PC-9 (cell line): ENCODE measurements at regions not wholly inside any gene's neighbourhood (a gene's known extent, or its start where the extent isn't known, plus 50 kb on each side); places are given as distances from the start of the nearest gene placed in this dataset.

Experiments
- BruUV-seq: library from RNA; stranded (reverse); fragments of 400-500 nt; replicated peaks from 2 replicates; lab custom pipeline; 2021; lab: Mats Ljungman, UMichigan
- CTCF ChIA-PET: fragments of 300-600 bp; sonication (Branson Sonifier 250); formaldehyde crosslinking; loops from one replicate; lab custom pipeline; 2022; ENCODE audit warnings: antibody characterized with exemption; lab: Charles Lee
- POLR2A ChIA-PET: fragments of 300-600 bp; sonication (Branson Sonifier 250); formaldehyde crosslinking; loops from one replicate; lab custom pipeline; 2022; ENCODE audit warnings: antibody characterized with exemption; ENCODE audit not compliant: unreplicated experiment; lab: Charles Lee
- DNase-seq, 2 experiments: peaks; one replicate each; pipeline versions ENCODE4 v3.0.0 to v3.0.0-alpha.2; 2015 to 2022; ENCODE audit warnings: mixed read lengths in 1 of 2
- H2AFZ ChIP-seq: fragments of 200-600 bp; sonication (generic); 2 replicates; pipeline ENCODE4 v1.8.1; 2017; ENCODE audit warnings: antibody characterized with exemption
- H3F3A ChIP-seq: fragments of 200-600 bp; sonication (generic); 2 replicates; pipeline ENCODE4 v1.8.1; 2017; ENCODE audit warnings: antibody characterized with exemption, mild to moderate bottlenecking, low read depth; ENCODE audit not compliant: insufficient read depth
- H3K27ac ChIP-seq: fragments of 200-600 bp; sonication (generic); 2 replicates; pipeline ENCODE4 v1.6.1; 2016; ENCODE audit warnings: mixed run types
- H3K27me3 ChIP-seq: fragments of 200-600 bp; sonication (generic); 2 replicates; pipeline ENCODE4 v1.6.1; 2016; ENCODE audit warnings: low read depth, mixed run types; ENCODE audit not compliant: insufficient read depth
- H3K36me3 ChIP-seq: fragments of 200-600 bp; sonication (generic); 2 replicates; pipeline ENCODE4 v1.6.1; 2016; ENCODE audit warnings: low read depth, mixed run types
- H3K4me1 ChIP-seq: fragments of 200-600 bp; sonication (generic); replicated peaks from 2 replicates; pipeline ENCODE4 v1.6.1; 2016; ENCODE audit warnings: mixed run types; ENCODE audit not compliant: insufficient read depth
- H3K4me2 ChIP-seq: fragments of 200-600 bp; sonication (generic); 2 replicates; pipeline ENCODE4 v1.6.1; 2017; ENCODE audit warnings: mixed run types
- H3K4me3 ChIP-seq: fragments of 200-600 bp; sonication (generic); 2 replicates; pipeline ENCODE4 v1.6.1; 2016; ENCODE audit warnings: mixed run types
- H3K79me2 ChIP-seq: fragments of 200-600 bp; sonication (generic); 2 replicates; pipeline ENCODE4 v1.6.1; 2017; ENCODE audit warnings: low read depth, mixed run types
- H3K9me2 ChIP-seq: fragments of 200-600 bp; sonication (generic); 2 replicates; pipeline ENCODE4 v1.8.1; 2017; ENCODE audit warnings: mild to moderate bottlenecking; ENCODE audit not compliant: insufficient read depth
- H3K9me3 ChIP-seq: fragments of 200-600 bp; sonication (generic); 2 replicates; pipeline ENCODE4 v1.8.1; 2016; ENCODE audit warnings: low read depth; ENCODE audit not compliant: insufficient read depth
- H4K20me1 ChIP-seq: fragments of 200-600 bp; sonication (generic); 2 replicates; pipeline ENCODE4 v1.8.1; 2017; ENCODE audit not compliant: insufficient read depth
- CTCF ChIP-seq: fragments of 200-600 bp; sonication (generic); conservative IDR thresholded peaks from 2 replicates; pipeline ENCODE4 v1.6.1; 2017; ENCODE audit warnings: mixed run types, antibody characterized with exemption, mild to moderate bottlenecking, moderate library complexity
- EZH2 ChIP-seq: fragments of 200-600 bp; sonication (generic); IDR thresholded peaks from 2 replicates; pipeline ENCODE4 v1.8.0; 2017; ENCODE audit warnings: antibody characterized with exemption, low read depth
- intact Hi-C: fragments of 100-400 bp; cut with micrococcal nuclease; formaldehyde crosslinking; loops from one replicate; pipeline ENCODE4 v1.10.0; 2022; ENCODE audit not compliant: unreplicated experiment

- H3K9me3 ChIP-seq: no peaks in the 10 kb centered on the region
- H3K4me2 ChIP-seq: no peak overlapping the region
- no TSS peak for BruUV-seq
- no peaks in the 10 kb centered on the region for H4K20me1 ChIP-seq
- no peaks in the 10 kb centered on the region for H3K36me3 ChIP-seq
- no peaks in the 10 kb centered on the region for H3K27me3 ChIP-seq
- H3K79me2 ChIP-seq: no peaks in the 10 kb centered on the region
- TF ChIP-seq CTCF: no peak
- no peak for TF ChIP-seq EZH2
- H3K27ac ChIP-seq: no peak overlapping the region
- intact Hi-C loops: no loop called here
- ChIA-PET CTCF (no interaction called here), POLR2A (no interaction called here)
- H3K4me3 ChIP-seq: no peak overlapping the region
- DNase-seq: no peak
- H3K4me1 ChIP-seq: no peaks in the 10 kb centered on the region; the same call in 1 of the 2 replicates
- no peak overlapping the region for H2AFZ ChIP-seq
- no peaks in the 10 kb centered on the region for H3K9me2 ChIP-seq
- no peaks in the 10 kb centered on the region for H3F3A ChIP-seq
Observed at GRCh38 chr15:38174691-38175090, 77.9 kb upstream of the SPRED1 start.

GRCh38 chr15:38176155-38176554, 76.5 kb upstream of the SPRED1 start:
- POLR2A ChIA-PET: no interaction called here

GRCh38 chr15:38176691-38177090, 75.9 kb upstream of the SPRED1 start:
- no peaks in the 10 kb centered on the region for H3F3A ChIP-seq
- no peak overlapping the region for H3K4me3 ChIP-seq
- H3K36me3 ChIP-seq: no peaks in the 10 kb centered on the region
- H2AFZ ChIP-seq: no peak overlapping the region
- no peak overlapping the region for H3K27ac ChIP-seq
- CTCF ChIA-PET: no interaction called here
- H3K9me2 ChIP-seq: no peaks in the 10 kb centered on the region
- intact Hi-C loops: no loop called here
- no peaks in the 10 kb centered on the region for H3K27me3 ChIP-seq
- no peaks in the 10 kb centered on the region; the same call in 1 of the 2 replicates for H3K4me1 ChIP-seq
- H3K4me2 ChIP-seq: no peak overlapping the region
- POLR2A ChIA-PET: no interaction called here
- H3K79me2 ChIP-seq: no peaks in the 10 kb centered on the region
- H3K9me3 ChIP-seq: no peaks in the 10 kb centered on the region
- no TSS peak for BruUV-seq
- no peak for TF ChIP-seq EZH2
- DNase-seq: no peak
- H4K20me1 ChIP-seq: no peaks in the 10 kb centered on the region

More at GRCh38 chr15:38176155-38176554, 76.5 kb upstream of the SPRED1 start:
- BruUV-seq: no TSS peak
- H3F3A ChIP-seq: no peaks in the 10 kb centered on the region
- no peak overlapping the region for H2AFZ ChIP-seq
- H3K36me3 ChIP-seq: no peaks in the 10 kb centered on the region
- H3K27ac ChIP-seq: no peak overlapping the region
- no peaks in the 10 kb centered on the region for H3K79me2 ChIP-seq
- no peak for DNase-seq
- no peaks in the 10 kb centered on the region for H3K9me3 ChIP-seq
- intact Hi-C loops: no loop called here
- H3K9me2 ChIP-seq: no peaks in the 10 kb centered on the region
- TF ChIP-seq EZH2 (no peak), CTCF (no peak)
- CTCF ChIA-PET: no interaction called here
- no peak overlapping the region for H3K4me2 ChIP-seq
- H4K20me1 ChIP-seq: no peaks in the 10 kb centered on the region
- H3K4me1 ChIP-seq: no peaks in the 10 kb centered on the region; the same call in 1 of the 2 replicates
- no peak overlapping the region for H3K4me3 ChIP-seq
- no peaks in the 10 kb centered on the region for H3K27me3 ChIP-seq

- CTCF ChIA-PET: interaction anchor here (0.6 kb wide), 1 partner anchor 54 kb away, joined by 7 read pairs; no protein-coding TSS in a partner anchor
- intact Hi-C loops: no loop called here
- no peak overlapping the region for H3K4me3 ChIP-seq
- no peaks in the 10 kb centered on the region for H3F3A ChIP-seq
- H3K9me2 ChIP-seq: no peaks in the 10 kb centered on the region
- H3K4me2 ChIP-seq: no peak overlapping the region
- H2AFZ ChIP-seq: no peak overlapping the region
- H3K36me3 ChIP-seq: no peaks in the 10 kb centered on the region
- no peak for TF ChIP-seq EZH2
- no peak for TF ChIP-seq CTCF
- no peak for DNase-seq
- H3K27ac ChIP-seq: no peak overlapping the region
- no peaks in the 10 kb centered on the region for H3K9me3 ChIP-seq
- H3K27me3 ChIP-seq: no peaks in the 10 kb centered on the region
- no peaks in the 10 kb centered on the region for H4K20me1 ChIP-seq
- no peaks in the 10 kb centered on the region for H3K79me2 ChIP-seq
- POLR2A ChIA-PET: interaction anchor here (0.6 kb wide), 1 partner anchor 68 kb away, joined by 8 read pairs; no protein-coding TSS in a partner anchor
- no TSS peak for BruUV-seq
- no peaks in the 10 kb centered on the region for H3K4me1 ChIP-seq
Observed at GRCh38 chr15:38182900-38183299, 69.7 kb upstream of the SPRED1 start.
